ENCODE measurements at regions not wholly inside any gene's neighbourhood (a gene's known extent, or its start where the extent isn't known, plus 50 kb on each side); places are given as distances from the start of the nearest gene placed in this dataset.
"Not testable (repeated sequence)": the region's sequence is repeated elsewhere in the genome, so short reads cannot be mapped to it uniquely, and the experiment has no call there.

GRCh38 chr17:12230481-12231354 is 210.0 kb downstream of the MAP2K4 start:
- Histone ChIP-seq H3K27ac (ENCODE audit: insufficient read depth in 1 of 2, low read depth in 1 of 2, low read length in 2 of 2, poor library complexity in 1 of 2, severe bottlenecking in 2 of 2) (no peak overlapping the region), H3K36me3 (ENCODE audit: control insufficient read depth in 4 of 4, insufficient read depth in 4 of 4, low read length in 3 of 4) (no peaks in the 10 kb centered on the region), H3K9me3 (ENCODE audit: control extremely low read depth in 1 of 5, control insufficient read depth in 4 of 5, insufficient read depth in 2 of 5, low read depth in 1 of 5, low read length in 4 of 5) (peaks cover 0 to 2% (median 0%) of the 10 kb centered on the region in 5 experiments), H3K27me3 (replicated peaks in 2 of 5; ENCODE audit: control insufficient read depth in 4 of 5, insufficient read depth in 5 of 5, low read length in 4 of 5) (no peaks in the 10 kb centered on the region), H3K4me3 (ENCODE audit: control insufficient read depth in 1 of 7, extremely low read depth in 1 of 7, insufficient read depth in 4 of 7, low read depth in 2 of 7, low read length in 6 of 7) (no peak overlapping the region), H3K4me1 (ENCODE audit: control extremely low read depth in 1 of 4, control insufficient read depth in 4 of 4, insufficient read depth in 4 of 4, low read length in 3 of 4) (no peaks in the 10 kb centered on the region)
- ChIA-PET POLR2A (no interaction called here), CTCF (no interaction called here)
- DNase-seq: no peak
- WGBS (ENCODE audit: insufficient coverage): 68% methylated on average over 4 of the region's 4 CpGs

- ChIA-PET CTCF (no interaction called here), POLR2A (no interaction called here)
- Histone ChIP-seq H3K27ac (ENCODE audit: insufficient read depth in 1 of 2, low read depth in 1 of 2, low read length in 2 of 2, poor library complexity in 1 of 2, severe bottlenecking in 2 of 2) (no peak overlapping the region), H3K36me3 (ENCODE audit: control insufficient read depth in 4 of 4, insufficient read depth in 4 of 4, low read length in 3 of 4) (no peaks in the 10 kb centered on the region), H3K27me3 (replicated peaks in 2 of 5; ENCODE audit: control insufficient read depth in 4 of 5, insufficient read depth in 5 of 5, low read length in 4 of 5) (no peaks in the 10 kb centered on the region), H3K4me3 (ENCODE audit: control insufficient read depth in 1 of 7, extremely low read depth in 1 of 7, insufficient read depth in 4 of 7, low read depth in 2 of 7, low read length in 6 of 7) (no peak overlapping the region), H3K9me3 (ENCODE audit: control extremely low read depth in 1 of 5, control insufficient read depth in 4 of 5, insufficient read depth in 2 of 5, low read depth in 1 of 5, low read length in 4 of 5) (peaks cover 0 to 2% (median 0%) of the 10 kb centered on the region in 5 experiments), H3K4me1 (ENCODE audit: control extremely low read depth in 1 of 4, control insufficient read depth in 4 of 4, insufficient read depth in 4 of 4, low read length in 3 of 4) (no peaks in the 10 kb centered on the region)
- DNase-seq: no peak
- WGBS (ENCODE audit: insufficient coverage): 96% methylated on average over 2 of the region's 2 CpGs
These were observed 210.6 kb downstream of the MAP2K4 start for GRCh38 chr17:12231355-12231682.

- H3K36me3 ChIP-seq (ENCODE audit: control insufficient read depth in 4 of 4, insufficient read depth in 4 of 4, low read length in 3 of 4); H3K4me3 ChIP-seq (ENCODE audit: control insufficient read depth in 1 of 7, extremely low read depth in 1 of 7, insufficient read depth in 4 of 7, low read depth in 2 of 7, low read length in 6 of 7); H3K27ac ChIP-seq (ENCODE audit: insufficient read depth in 1 of 2, low read depth in 1 of 2, low read length in 2 of 2, poor library complexity in 1 of 2, severe bottlenecking in 2 of 2); POLR2A ChIA-PET; H3K4me1 ChIP-seq (ENCODE audit: control extremely low read depth in 1 of 4, control insufficient read depth in 4 of 4, insufficient read depth in 4 of 4, low read length in 3 of 4); H3K9me3 ChIP-seq (ENCODE audit: control extremely low read depth in 1 of 5, control insufficient read depth in 4 of 5, insufficient read depth in 2 of 5, low read depth in 1 of 5, low read length in 4 of 5); H3K27me3 ChIP-seq (replicated peaks in 2 of 5; ENCODE audit: control insufficient read depth in 4 of 5, insufficient read depth in 5 of 5, low read length in 4 of 5); DNase-seq; CTCF ChIA-PET: not testable (repeated sequence)
- 88% methylated on average over 5 of the region's 5 CpGs for WGBS (ENCODE audit: insufficient coverage)
These were observed 218.3 kb downstream of the MAP2K4 start for GRCh38 chr17:12239021-12239420.

GRCh38 chr17:12242345-12242954 is 221.8 kb downstream of the MAP2K4 start:
- H3K4me1 ChIP-seq (ENCODE audit: control extremely low read depth in 1 of 4, control insufficient read depth in 4 of 4, insufficient read depth in 4 of 4, low read length in 3 of 4): no peaks in the 10 kb centered on the region
- no peak for DNase-seq
- no peaks in the 10 kb centered on the region for H3K9me3 ChIP-seq (ENCODE audit: control extremely low read depth in 1 of 5, control insufficient read depth in 4 of 5, insufficient read depth in 2 of 5, low read depth in 1 of 5, low read length in 4 of 5)
- 94% methylated on average over 8 of the region's 9 CpGs for WGBS (ENCODE audit: insufficient coverage)
- H3K27ac ChIP-seq (ENCODE audit: insufficient read depth in 1 of 2, low read depth in 1 of 2, low read length in 2 of 2, poor library complexity in 1 of 2, severe bottlenecking in 2 of 2): no peak overlapping the region
- ChIA-PET CTCF (no interaction called here), POLR2A (no interaction called here)
- H3K36me3 ChIP-seq (ENCODE audit: control insufficient read depth in 4 of 4, insufficient read depth in 4 of 4, low read length in 3 of 4): no peaks in the 10 kb centered on the region
- peaks cover 0 to 2% (median 0%) of the 10 kb centered on the region in 5 experiments for H3K27me3 ChIP-seq (replicated peaks in 2 of 5; ENCODE audit: control insufficient read depth in 4 of 5, insufficient read depth in 5 of 5, low read length in 4 of 5)
- no peak overlapping the region for H3K4me3 ChIP-seq (ENCODE audit: control insufficient read depth in 1 of 7, extremely low read depth in 1 of 7, insufficient read depth in 4 of 7, low read depth in 2 of 7, low read length in 6 of 7)

- Histone ChIP-seq H3K36me3 (ENCODE audit: control insufficient read depth in 4 of 4, insufficient read depth in 4 of 4, low read length in 3 of 4) (no peaks in the 10 kb centered on the region), H3K4me1 (ENCODE audit: control extremely low read depth in 1 of 4, control insufficient read depth in 4 of 4, insufficient read depth in 4 of 4, low read length in 3 of 4) (no peaks in the 10 kb centered on the region), H3K4me3 (ENCODE audit: control insufficient read depth in 1 of 7, extremely low read depth in 1 of 7, insufficient read depth in 4 of 7, low read depth in 2 of 7, low read length in 6 of 7) (no peak overlapping the region), H3K9me3 (ENCODE audit: control extremely low read depth in 1 of 5, control insufficient read depth in 4 of 5, insufficient read depth in 2 of 5, low read depth in 1 of 5, low read length in 4 of 5) (no peaks in the 10 kb centered on the region), H3K27ac (ENCODE audit: insufficient read depth in 1 of 2, low read depth in 1 of 2, low read length in 2 of 2, poor library complexity in 1 of 2, severe bottlenecking in 2 of 2) (no peak overlapping the region), H3K27me3 (replicated peaks in 2 of 5; ENCODE audit: control insufficient read depth in 4 of 5, insufficient read depth in 5 of 5, low read length in 4 of 5) (peaks cover 0 to 2% (median 0%) of the 10 kb centered on the region in 5 experiments)
- DNase-seq: no peak
- WGBS (ENCODE audit: insufficient coverage): no CpG with 5 or more reads among the region's 2 CpGs
- POLR2A ChIA-PET: no interaction called here
- CTCF ChIA-PET: no interaction called here
These were observed 227.1 kb downstream of the MAP2K4 start for GRCh38 chr17:12247761-12248160.

- Histone ChIP-seq H3K27ac (ENCODE audit: insufficient read depth in 1 of 2, low read depth in 1 of 2, low read length in 2 of 2, poor library complexity in 1 of 2, severe bottlenecking in 2 of 2) (no peak overlapping the region), H3K4me1 (ENCODE audit: control extremely low read depth in 1 of 4, control insufficient read depth in 4 of 4, insufficient read depth in 4 of 4, low read length in 3 of 4) (no peaks in the 10 kb centered on the region), H3K27me3 (replicated peaks in 2 of 5; ENCODE audit: control insufficient read depth in 4 of 5, insufficient read depth in 5 of 5, low read length in 4 of 5) (peaks cover 0 to 2% (median 0%) of the 10 kb centered on the region in 5 experiments), H3K4me3 (ENCODE audit: control insufficient read depth in 1 of 7, extremely low read depth in 1 of 7, insufficient read depth in 4 of 7, low read depth in 2 of 7, low read length in 6 of 7) (no peak overlapping the region), H3K36me3 (ENCODE audit: control insufficient read depth in 4 of 4, insufficient read depth in 4 of 4, low read length in 3 of 4) (no peaks in the 10 kb centered on the region), H3K9me3 (ENCODE audit: control extremely low read depth in 1 of 5, control insufficient read depth in 4 of 5, insufficient read depth in 2 of 5, low read depth in 1 of 5, low read length in 4 of 5) (no peaks in the 10 kb centered on the region)
- WGBS (ENCODE audit: insufficient coverage): 93% methylated on average over 2 of the region's 4 CpGs
- no peak for DNase-seq
- POLR2A ChIA-PET: no interaction called here
- CTCF ChIA-PET: interaction anchor here (0.9 kb wide), 1 partner anchor 752 kb away, joined by 3 read pairs; no protein-coding TSS in a partner anchor
These were observed 230.3 kb downstream of the MAP2K4 start for GRCh38 chr17:12250973-12251372.

- Histone ChIP-seq H3K36me3 (ENCODE audit: control insufficient read depth in 4 of 4, insufficient read depth in 4 of 4, low read length in 3 of 4) (no peaks in the 10 kb centered on the region), H3K27ac (ENCODE audit: insufficient read depth in 1 of 2, low read depth in 1 of 2, low read length in 2 of 2, poor library complexity in 1 of 2, severe bottlenecking in 2 of 2) (no peak overlapping the region), H3K4me3 (ENCODE audit: control insufficient read depth in 1 of 7, extremely low read depth in 1 of 7, insufficient read depth in 4 of 7, low read depth in 2 of 7, low read length in 6 of 7) (no peak overlapping the region), H3K27me3 (replicated peaks in 2 of 5; ENCODE audit: control insufficient read depth in 4 of 5, insufficient read depth in 5 of 5, low read length in 4 of 5) (peaks cover 0 to 2% (median 0%) of the 10 kb centered on the region in 5 experiments), H3K4me1 (ENCODE audit: control extremely low read depth in 1 of 4, control insufficient read depth in 4 of 4, insufficient read depth in 4 of 4, low read length in 3 of 4) (no peaks in the 10 kb centered on the region), H3K9me3 (ENCODE audit: control extremely low read depth in 1 of 5, control insufficient read depth in 4 of 5, insufficient read depth in 2 of 5, low read depth in 1 of 5, low read length in 4 of 5) (no peaks in the 10 kb centered on the region)
- ChIA-PET POLR2A (no interaction called here), CTCF (no interaction called here)
- 79% methylated on average over 5 of the region's 6 CpGs for WGBS (ENCODE audit: insufficient coverage)
- no peak for DNase-seq
These were observed 231.8 kb downstream of the MAP2K4 start for GRCh38 chr17:12252462-12252861.
